ENCODE measurements at regions not wholly inside any gene's neighbourhood (a gene's known extent, or its start where the extent isn't known, plus 50 kb on each side); places are given as distances from the start of the nearest gene placed in this dataset.

DNA sequence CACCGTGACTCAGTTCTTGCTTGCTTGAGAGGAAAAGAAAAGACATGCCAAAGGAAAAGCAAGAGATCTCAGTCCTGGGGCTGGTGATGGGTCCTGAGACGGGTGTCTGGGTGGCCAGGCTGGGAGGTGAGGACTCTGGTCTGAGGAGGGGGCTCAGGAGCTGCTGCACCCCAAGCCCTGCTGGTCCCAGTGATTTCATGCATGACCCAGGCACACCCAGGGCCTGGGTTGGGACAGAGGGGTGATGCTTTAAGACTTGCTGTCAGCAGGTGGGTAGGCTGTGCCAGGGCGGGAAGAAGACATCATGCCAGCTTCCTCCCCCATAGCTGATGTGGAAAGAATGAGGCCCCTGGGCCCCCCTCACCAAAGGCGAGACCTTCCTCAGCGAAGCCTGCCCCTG lies 65.1 kb upstream of the PMEPA1 start:
- intact Hi-C loops (cut with micrococcal nuclease): no loop called here
- H3K4me1 ChIP-seq (ENCODE audit: control insufficient read depth, extremely low read depth, insufficient read depth, low read length): peaks cover 19% of the 10 kb centered on the region
- H3K27me3 ChIP-seq (ENCODE audit: control insufficient read depth in 2 of 2, insufficient read depth in 2 of 2, low read length in 2 of 2): peaks cover 0 to 5% of the 10 kb centered on the region in 2 experiments
- H3K4me2 ChIP-seq (ENCODE audit: insufficient read depth, low read length): no peak overlapping the region
- no peaks in the 10 kb centered on the region for H3K9me1 ChIP-seq (replicated peaks; ENCODE audit: control insufficient read depth, extremely low read depth, insufficient read depth, low read length)
- no peak for TF ChIP-seq EZH2 (IDR thresholded peaks at IDR 0.05; ENCODE audit: borderline replicate concordance, low read depth, low read length, severe bottlenecking)
- no peak for TF ChIP-seq POLR2A (IDR thresholded peaks at IDR 0.05; ENCODE audit: low read depth, low read length)
- TF ChIP-seq, protein P1, sequence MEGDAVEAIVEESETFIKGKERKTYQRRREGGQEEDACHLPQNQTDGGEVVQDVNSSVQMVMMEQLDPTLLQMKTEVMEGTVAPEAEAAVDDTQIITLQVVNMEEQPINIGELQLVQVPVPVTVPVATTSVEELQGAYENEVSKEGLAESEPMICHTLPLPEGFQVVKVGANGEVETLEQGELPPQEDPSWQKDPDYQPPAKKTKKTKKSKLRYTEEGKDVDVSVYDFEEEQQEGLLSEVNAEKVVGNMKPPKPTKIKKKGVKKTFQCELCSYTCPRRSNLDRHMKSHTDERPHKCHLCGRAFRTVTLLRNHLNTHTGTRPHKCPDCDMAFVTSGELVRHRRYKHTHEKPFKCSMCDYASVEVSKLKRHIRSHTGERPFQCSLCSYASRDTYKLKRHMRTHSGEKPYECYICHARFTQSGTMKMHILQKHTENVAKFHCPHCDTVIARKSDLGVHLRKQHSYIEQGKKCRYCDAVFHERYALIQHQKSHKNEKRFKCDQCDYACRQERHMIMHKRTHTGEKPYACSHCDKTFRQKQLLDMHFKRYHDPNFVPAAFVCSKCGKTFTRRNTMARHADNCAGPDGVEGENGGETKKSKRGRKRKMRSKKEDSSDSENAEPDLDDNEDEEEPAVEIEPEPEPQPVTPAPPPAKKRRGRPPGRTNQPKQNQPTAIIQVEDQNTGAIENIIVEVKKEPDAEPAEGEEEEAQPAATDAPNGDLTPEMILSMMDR (IDR thresholded peaks at IDR 0.05; ENCODE audit: extremely low read depth in 1 of 2, insufficient read depth in 1 of 2, low read depth in 1 of 2, low read length in 2 of 2): no peak
- TF ChIP-seq, protein P2, sequence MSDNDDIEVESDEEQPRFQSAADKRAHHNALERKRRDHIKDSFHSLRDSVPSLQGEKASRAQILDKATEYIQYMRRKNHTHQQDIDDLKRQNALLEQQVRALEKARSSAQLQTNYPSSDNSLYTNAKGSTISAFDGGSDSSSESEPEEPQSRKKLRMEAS (IDR thresholded peaks at IDR 0.05; ENCODE audit: insufficient read depth, insufficient read length): no peak
- no peak for TF ChIP-seq JUN (IDR thresholded peaks at IDR 0.05; ENCODE audit: borderline replicate concordance, insufficient read depth, insufficient read length, low read depth)
- no peak for TF ChIP-seq MYC (IDR thresholded peaks at IDR 0.05; ENCODE audit: low read depth, low read length)
- no peak for TF ChIP-seq GATA2 (IDR thresholded peaks at IDR 0.05; ENCODE audit: insufficient read depth, insufficient read length, low read depth, low read length)
- TF ChIP-seq FOS (IDR thresholded peaks at IDR 0.05; ENCODE audit: borderline replicate concordance, insufficient read depth, low read length): no peak
- no peak for TF ChIP-seq POLR2AphosphoS5 (IDR thresholded peaks at IDR 0.05; ENCODE audit: insufficient read depth, low read depth, low read length)
- no peaks in the 10 kb centered on the region for H3K36me3 ChIP-seq (ENCODE audit: control insufficient read depth in 2 of 2, extremely low read depth in 1 of 2, insufficient read depth in 2 of 2, low read length in 2 of 2)
- ChIA-PET POLR2A (no interaction called here), CTCF (no interaction called here)
- H3K79me2 ChIP-seq (ENCODE audit: control insufficient read depth, insufficient read depth, low read length): no peaks in the 10 kb centered on the region
- H3K4me3 ChIP-seq (replicated peaks in 1 of 3; ENCODE audit: insufficient read depth in 1 of 3, low read depth in 1 of 3, low read length in 3 of 3): no peak overlapping the region
- H3K27ac ChIP-seq (ENCODE audit: insufficient read depth, low read depth, low read length): no peak overlapping the region
- no peak for FAIRE-seq
- dilution Hi-C loops (cut with MboI; ENCODE audit: extremely low pct_ligation_motif_present, low sequenced_read_pairs): no loop called here
- no peaks in the 10 kb centered on the region for H4K20me1 ChIP-seq (replicated peaks; ENCODE audit: control insufficient read depth, extremely low read depth, insufficient read depth, low read length)
- BruUV-seq (replicated peaks): no TSS peak
- no peak overlapping the region for H2AFZ ChIP-seq (ENCODE audit: low read depth, low read length)
- DNase-seq (ENCODE audit: low read depth, low spot score): no peak
- H3K9ac ChIP-seq (replicated peaks; ENCODE audit: extremely low read depth, insufficient read depth, low read length): no peak overlapping the region
- H3K9me3 ChIP-seq (replicated peaks; ENCODE audit: control insufficient read depth, insufficient read depth, low read length): no peaks in the 10 kb centered on the region
